ENCODE measurements at regions not wholly inside any gene's neighbourhood (a gene's known extent, or its start where the extent isn't known, plus 50 kb on each side); places are given as distances from the start of the nearest gene placed in this dataset.

DNA sequence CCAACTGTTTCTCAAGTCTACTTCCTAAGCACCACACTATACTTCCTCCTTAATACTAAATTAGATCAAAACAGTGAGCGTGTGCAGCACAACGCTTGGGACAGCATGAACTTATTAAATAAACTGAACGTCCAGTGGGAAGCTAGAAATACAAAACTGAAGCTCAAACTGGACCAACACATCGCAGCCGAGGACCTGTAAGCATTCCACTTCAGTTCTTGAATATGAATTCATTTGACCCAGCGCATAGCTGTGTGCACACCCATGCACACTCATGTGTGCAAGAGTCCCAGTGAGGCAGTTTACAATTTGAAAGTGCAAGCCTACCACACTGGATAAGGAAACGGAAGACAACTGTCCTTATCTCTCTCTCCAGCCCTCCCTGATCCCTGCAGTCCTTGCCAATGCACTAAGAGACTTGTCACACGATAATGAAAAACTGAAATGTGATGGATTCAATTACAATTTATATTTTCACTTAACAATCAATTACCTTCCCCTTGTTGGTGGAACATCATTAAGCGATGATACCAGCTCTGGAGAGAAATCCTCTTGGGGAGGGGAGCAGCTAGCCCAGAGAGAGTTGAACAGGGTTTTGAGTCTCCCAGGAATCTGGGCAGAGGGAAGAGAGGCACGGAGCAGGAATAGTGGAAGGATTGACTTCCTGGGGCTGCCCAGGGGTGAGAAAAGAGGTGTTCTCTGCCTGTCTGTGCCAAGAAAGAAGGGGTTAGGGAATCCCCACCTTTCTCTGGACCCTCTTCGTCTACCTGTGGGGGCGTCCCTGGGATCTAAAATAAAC lies 186.5 kb upstream of the KLHL29 start:
- TF ChIP-seq, protein P1, sequence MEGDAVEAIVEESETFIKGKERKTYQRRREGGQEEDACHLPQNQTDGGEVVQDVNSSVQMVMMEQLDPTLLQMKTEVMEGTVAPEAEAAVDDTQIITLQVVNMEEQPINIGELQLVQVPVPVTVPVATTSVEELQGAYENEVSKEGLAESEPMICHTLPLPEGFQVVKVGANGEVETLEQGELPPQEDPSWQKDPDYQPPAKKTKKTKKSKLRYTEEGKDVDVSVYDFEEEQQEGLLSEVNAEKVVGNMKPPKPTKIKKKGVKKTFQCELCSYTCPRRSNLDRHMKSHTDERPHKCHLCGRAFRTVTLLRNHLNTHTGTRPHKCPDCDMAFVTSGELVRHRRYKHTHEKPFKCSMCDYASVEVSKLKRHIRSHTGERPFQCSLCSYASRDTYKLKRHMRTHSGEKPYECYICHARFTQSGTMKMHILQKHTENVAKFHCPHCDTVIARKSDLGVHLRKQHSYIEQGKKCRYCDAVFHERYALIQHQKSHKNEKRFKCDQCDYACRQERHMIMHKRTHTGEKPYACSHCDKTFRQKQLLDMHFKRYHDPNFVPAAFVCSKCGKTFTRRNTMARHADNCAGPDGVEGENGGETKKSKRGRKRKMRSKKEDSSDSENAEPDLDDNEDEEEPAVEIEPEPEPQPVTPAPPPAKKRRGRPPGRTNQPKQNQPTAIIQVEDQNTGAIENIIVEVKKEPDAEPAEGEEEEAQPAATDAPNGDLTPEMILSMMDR (conservative IDR thresholded peaks at IDR 0.05; ENCODE audit: low read depth, low read length): no peak
- TF ChIP-seq, protein P2, sequence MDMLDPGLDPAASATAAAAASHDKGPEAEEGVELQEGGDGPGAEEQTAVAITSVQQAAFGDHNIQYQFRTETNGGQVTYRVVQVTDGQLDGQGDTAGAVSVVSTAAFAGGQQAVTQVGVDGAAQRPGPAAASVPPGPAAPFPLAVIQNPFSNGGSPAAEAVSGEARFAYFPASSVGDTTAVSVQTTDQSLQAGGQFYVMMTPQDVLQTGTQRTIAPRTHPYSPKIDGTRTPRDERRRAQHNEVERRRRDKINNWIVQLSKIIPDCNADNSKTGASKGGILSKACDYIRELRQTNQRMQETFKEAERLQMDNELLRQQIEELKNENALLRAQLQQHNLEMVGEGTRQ (IDR thresholded peaks at IDR 0.05; ENCODE audit: low read depth, low read length): no peak
- TF ChIP-seq POLR2A (IDR thresholded peaks at IDR 0.05; ENCODE audit: low read depth, low read length) (no peak), BHLHE40 (IDR thresholded peaks at IDR 0.05; ENCODE audit: low read depth, low read length) (no peak), MAZ (IDR thresholded peaks at IDR 0.05; ENCODE audit: borderline replicate concordance, low read depth, low read length) (no peak)

Measured in IMR-90 (cell line).